ENCODE measurements at regions not wholly inside any gene's neighbourhood (a gene's known extent, or its start where the extent isn't known, plus 50 kb on each side); places are given as distances from the start of the nearest gene placed in this dataset.

- no CpG with 5 or more reads among the region's 4 CpGs for WGBS (ENCODE audit: extremely low coverage, insufficient read length, low lambda C conversion rate)
- no peak overlapping the region for H3K23ac ChIP-seq (ENCODE audit: insufficient read length, low read depth, low read length)
- H3T11ph ChIP-seq (ENCODE audit: low read length), result no peak overlapping the region
- H3K18ac ChIP-seq (ENCODE audit: insufficient read length, low read depth, low read length), result no peak overlapping the region
- H3K27me3 ChIP-seq (ENCODE audit: insufficient read depth, low read length), result no peaks in the 10 kb centered on the region
- H3K9me3 ChIP-seq (ENCODE audit: control insufficient read depth, low read depth, low read length), result no peaks in the 10 kb centered on the region
- H3K9me3 Mint-ChIP-seq, result peaks cover 3 to 6% of the 10 kb centered on the region in 2 experiments; a peak in 3 of 5 replicates
- no peaks in the 10 kb centered on the region for H4K20me1 ChIP-seq (ENCODE audit: control insufficient read depth, insufficient read depth, insufficient read length)
- H2BK15ac ChIP-seq (ENCODE audit: low read depth, low read length), result no peak overlapping the region
- H3K14ac ChIP-seq (ENCODE audit: insufficient read depth, low read length), result no peak overlapping the region
- H3K27me3 Mint-ChIP-seq (ENCODE audit: low read depth), result no peaks in the 10 kb centered on the region; the same call in 1 of the 2 replicates
- H3K4me1 Mint-ChIP-seq, result peaks cover 27 to 29% of the 10 kb centered on the region in 2 experiments
- H4K5ac ChIP-seq (ENCODE audit: insufficient read length, low read depth, low read length), result no peak overlapping the region
- H3K79me2 ChIP-seq (ENCODE audit: insufficient read depth, low read length), result no peaks in the 10 kb centered on the region
- H2BK5ac ChIP-seq (ENCODE audit: insufficient read length, low read length), result no peak overlapping the region
- H3K4me1 ChIP-seq (ENCODE audit: insufficient read depth, low read length), result peaks cover 7% of the 10 kb centered on the region; the same call in 1 of the 2 replicates
- no peak overlapping the region for H4K91ac ChIP-seq (ENCODE audit: insufficient read length, low read depth, low read length)
- H3K27ac Mint-ChIP-seq, result no peak overlapping the region; a peak in 1 of 7 replicates
- no peak overlapping the region for H3K4me2 ChIP-seq (ENCODE audit: insufficient read depth, insufficient read length, low read length)
- TF ChIP-seq, protein P1, sequence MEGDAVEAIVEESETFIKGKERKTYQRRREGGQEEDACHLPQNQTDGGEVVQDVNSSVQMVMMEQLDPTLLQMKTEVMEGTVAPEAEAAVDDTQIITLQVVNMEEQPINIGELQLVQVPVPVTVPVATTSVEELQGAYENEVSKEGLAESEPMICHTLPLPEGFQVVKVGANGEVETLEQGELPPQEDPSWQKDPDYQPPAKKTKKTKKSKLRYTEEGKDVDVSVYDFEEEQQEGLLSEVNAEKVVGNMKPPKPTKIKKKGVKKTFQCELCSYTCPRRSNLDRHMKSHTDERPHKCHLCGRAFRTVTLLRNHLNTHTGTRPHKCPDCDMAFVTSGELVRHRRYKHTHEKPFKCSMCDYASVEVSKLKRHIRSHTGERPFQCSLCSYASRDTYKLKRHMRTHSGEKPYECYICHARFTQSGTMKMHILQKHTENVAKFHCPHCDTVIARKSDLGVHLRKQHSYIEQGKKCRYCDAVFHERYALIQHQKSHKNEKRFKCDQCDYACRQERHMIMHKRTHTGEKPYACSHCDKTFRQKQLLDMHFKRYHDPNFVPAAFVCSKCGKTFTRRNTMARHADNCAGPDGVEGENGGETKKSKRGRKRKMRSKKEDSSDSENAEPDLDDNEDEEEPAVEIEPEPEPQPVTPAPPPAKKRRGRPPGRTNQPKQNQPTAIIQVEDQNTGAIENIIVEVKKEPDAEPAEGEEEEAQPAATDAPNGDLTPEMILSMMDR (conservative IDR thresholded peaks at IDR 0.05), result no peak
- no peak overlapping the region for H4K8ac ChIP-seq (replicated peaks; ENCODE audit: insufficient read length, low read depth, low read length)
- no peak overlapping the region for H3K4me3 Mint-ChIP-seq
- DNase-seq, result no peak
- H3K4ac ChIP-seq (ENCODE audit: low read depth, low read length), result no peak overlapping the region
- H3K79me1 ChIP-seq (ENCODE audit: insufficient read depth, low read depth, low read length, poor library complexity, severe bottlenecking), result no peaks in the 10 kb centered on the region
- H3K56ac ChIP-seq (ENCODE audit: insufficient read length, low read depth, low read length), result no peak overlapping the region
- no peak overlapping the region for H2BK120ac ChIP-seq (ENCODE audit: low read depth, low read length, poor library complexity, severe bottlenecking)
- no peak overlapping the region for H2BK20ac ChIP-seq (ENCODE audit: low read depth, low read length, poor library complexity, severe bottlenecking)
- H2AFZ ChIP-seq (ENCODE audit: low read length), result no peak overlapping the region
- H2AK5ac ChIP-seq (ENCODE audit: insufficient read length, low read length), result no peak overlapping the region
- H3K36me3 Mint-ChIP-seq (ENCODE audit: insufficient read depth in 1 of 3, low read depth in 3 of 3), result peaks cover 0 to 11% (median 0%) of the 10 kb centered on the region in 3 experiments; a peak in 2 of 7 replicates
- no peaks in the 10 kb centered on the region for H3K23me2 ChIP-seq (ENCODE audit: insufficient read length, low read depth, low read length, poor library complexity, severe bottlenecking)
- no peak overlapping the region for H2BK12ac ChIP-seq (ENCODE audit: insufficient read length, low read depth, low read length)
- H3K9ac ChIP-seq (ENCODE audit: extremely low read depth, insufficient read length, low read length), result no peak overlapping the region
- no peak overlapping the region for H3K27ac ChIP-seq (ENCODE audit: insufficient read length, low read depth, low read length)
Observed at GRCh38 chr2:8214036-8214615, 467.7 kb upstream of the ID2 start.

All from H9 (cell line).